Caco-2 (cell line): ENCODE measurements at regions not wholly inside any gene's neighbourhood (a gene's known extent, or its start where the extent isn't known, plus 50 kb on each side); places are given as distances from the start of the nearest gene placed in this dataset.
"Not testable (repeated sequence)": the region's sequence is repeated elsewhere in the genome, so short reads cannot be mapped to it uniquely, and the experiment has no call there.

Experiments
- BruUV-seq: library from RNA; stranded (reverse); fragments of 400-500 nt; replicated peaks from 2 replicates; lab custom pipeline; 2021; lab: Mats Ljungman, UMichigan
- CTCF ChIA-PET: fragments of 300-600 bp; sonication (Branson Sonifier 250); formaldehyde crosslinking; loops from one replicate; lab custom pipeline; 2022; ENCODE audit warnings: antibody characterized with exemption; lab: Charles Lee
- POLR2A ChIA-PET: fragments of 300-600 bp; sonication (Branson Sonifier 250); formaldehyde crosslinking; loops from one replicate; lab custom pipeline; 2022; ENCODE audit warnings: antibody characterized with exemption; lab: Charles Lee
- DNase-seq, 2 experiments: peaks; one replicate each; pipeline versions ENCODE4 v3.0.0 to v3.0.0-alpha.2; 2020 to 2022
- H3K27me3 ChIP-seq: replicated peaks from 2 replicates; pipeline ENCODE4 v1.6.0; 2011; ENCODE audit warnings: low read length; ENCODE audit not compliant: control insufficient read depth, insufficient read depth
- H3K36me3 ChIP-seq: 2 replicates; pipeline ENCODE4 v1.5.1; 2011; ENCODE audit warnings: low read length; ENCODE audit not compliant: control insufficient read depth, insufficient read depth
- H3K4me1 ChIP-seq: fragments of 250-450 bp; sonication (Bioruptor Pico); 2 replicates; pipeline ENCODE4 v1.5.1; 2020; ENCODE audit warnings: mild to moderate bottlenecking
- H3K4me3 ChIP-seq: 2 replicates; pipeline ENCODE4 v1.5.1; 2011; ENCODE audit warnings: low read depth, mild to moderate bottlenecking, control low read depth, low read length
- H3K9me3 ChIP-seq: fragments of 250-450 bp; sonication (Bioruptor Pico); 2 replicates; pipeline ENCODE4 v1.5.1; 2020; ENCODE audit warnings: mild to moderate bottlenecking, moderate library complexity
- H3K27ac Mint-ChIP-seq: one replicate; pipeline ENCODE4 v1.8.0; 2022; ENCODE audit warnings: mixed read lengths; ENCODE audit not compliant: unreplicated experiment
- H3K27me3 Mint-ChIP-seq: one replicate; pipeline ENCODE4 v1.8.0; 2022; ENCODE audit warnings: mixed read lengths; ENCODE audit not compliant: insufficient read depth, unreplicated experiment
- H3K36me3 Mint-ChIP-seq: one replicate; pipeline ENCODE4 v1.8.0; 2022; ENCODE audit warnings: mild to moderate bottlenecking, mixed read lengths; ENCODE audit not compliant: insufficient read depth, unreplicated experiment
- H3K4me1 Mint-ChIP-seq: one replicate; pipeline ENCODE4 v1.8.0; 2022; ENCODE audit warnings: low read depth, mixed read lengths; ENCODE audit not compliant: unreplicated experiment
- H3K4me3 Mint-ChIP-seq: one replicate; pipeline ENCODE4 v1.8.0; 2022; ENCODE audit warnings: mild to moderate bottlenecking, moderate library complexity, mixed read lengths; ENCODE audit not compliant: unreplicated experiment
- H3K9me3 Mint-ChIP-seq: one replicate; pipeline ENCODE4 v1.8.0; 2022; ENCODE audit warnings: mixed read lengths; ENCODE audit not compliant: unreplicated experiment
- intact Hi-C: fragments of 100-400 bp; cut with micrococcal nuclease; formaldehyde crosslinking; loops from one replicate; pipeline ENCODE4 v1.10.0; 2022; ENCODE audit not compliant: unreplicated experiment
- TF ChIP-seq, protein P1 (sequence below), 2 experiments: fragments of 200-600 bp in 1 of 2; IDR thresholded peaks; 1 replicate in 1 of 2; 2 replicates in 1 of 2; pipeline versions ENCODE4 v1.5.1 to v1.8.0; 2011 to 2022; ENCODE audit warnings: antibody characterized with exemption in 1 of 2, control low read depth in 1 of 2, inconsistent platforms in 1 of 2, low read depth in 1 of 2, low read length in 1 of 2, mild to moderate bottlenecking in 1 of 2, moderate library complexity in 1 of 2; ENCODE audit not compliant: insufficient read depth in 1 of 2, severe bottlenecking in 1 of 2, unreplicated experiment in 1 of 2

DNA sequence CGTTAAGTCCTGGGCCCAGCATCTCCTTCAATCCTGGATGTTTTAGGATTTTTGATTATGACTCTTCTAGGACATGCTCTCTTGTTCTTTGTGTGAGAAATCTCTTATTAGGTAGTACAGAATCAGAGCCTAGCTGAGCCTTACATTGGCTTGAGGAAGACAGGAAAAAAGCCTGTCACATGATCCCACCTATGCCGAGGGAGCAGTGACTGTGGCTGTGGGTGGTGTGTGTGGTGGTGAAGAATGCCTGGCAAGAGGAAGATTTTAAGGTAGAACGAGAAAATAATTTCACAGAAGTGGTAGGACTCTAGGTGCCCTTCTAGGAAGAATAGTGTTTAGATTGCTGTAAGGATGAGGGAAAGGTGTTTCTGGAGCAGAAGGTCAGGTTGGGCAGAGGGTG, 449.5 kb upstream of the PROX1 start:
- H3K4me1 ChIP-seq = no peaks in the 10 kb centered on the region
- no peaks in the 10 kb centered on the region for H3K36me3 ChIP-seq
- H3K4me3 ChIP-seq = no peak overlapping the region
- ChIA-PET POLR2A (no interaction called here), CTCF (no interaction called here)
- no peaks in the 10 kb centered on the region for H3K9me3 ChIP-seq
- intact Hi-C loops = no loop called here
- Mint-ChIP-seq H3K27ac (no peak overlapping the region), H3K36me3 (no peaks in the 10 kb centered on the region), H3K27me3 (no peaks in the 10 kb centered on the region), H3K9me3 (no peaks in the 10 kb centered on the region), H3K4me3 (no peak overlapping the region), H3K4me1 (no peaks in the 10 kb centered on the region)
- no peaks in the 10 kb centered on the region for H3K27me3 ChIP-seq
- TF ChIP-seq, protein P1, sequence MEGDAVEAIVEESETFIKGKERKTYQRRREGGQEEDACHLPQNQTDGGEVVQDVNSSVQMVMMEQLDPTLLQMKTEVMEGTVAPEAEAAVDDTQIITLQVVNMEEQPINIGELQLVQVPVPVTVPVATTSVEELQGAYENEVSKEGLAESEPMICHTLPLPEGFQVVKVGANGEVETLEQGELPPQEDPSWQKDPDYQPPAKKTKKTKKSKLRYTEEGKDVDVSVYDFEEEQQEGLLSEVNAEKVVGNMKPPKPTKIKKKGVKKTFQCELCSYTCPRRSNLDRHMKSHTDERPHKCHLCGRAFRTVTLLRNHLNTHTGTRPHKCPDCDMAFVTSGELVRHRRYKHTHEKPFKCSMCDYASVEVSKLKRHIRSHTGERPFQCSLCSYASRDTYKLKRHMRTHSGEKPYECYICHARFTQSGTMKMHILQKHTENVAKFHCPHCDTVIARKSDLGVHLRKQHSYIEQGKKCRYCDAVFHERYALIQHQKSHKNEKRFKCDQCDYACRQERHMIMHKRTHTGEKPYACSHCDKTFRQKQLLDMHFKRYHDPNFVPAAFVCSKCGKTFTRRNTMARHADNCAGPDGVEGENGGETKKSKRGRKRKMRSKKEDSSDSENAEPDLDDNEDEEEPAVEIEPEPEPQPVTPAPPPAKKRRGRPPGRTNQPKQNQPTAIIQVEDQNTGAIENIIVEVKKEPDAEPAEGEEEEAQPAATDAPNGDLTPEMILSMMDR (IDR thresholded peaks at IDR 0.05; ENCODE audit: insufficient read depth in 1 of 2, low read depth in 1 of 2, low read length in 1 of 2, severe bottlenecking in 1 of 2, unreplicated experiment in 1 of 2) = no peak
- no peak for DNase-seq
- no TSS peak for BruUV-seq

DNA sequence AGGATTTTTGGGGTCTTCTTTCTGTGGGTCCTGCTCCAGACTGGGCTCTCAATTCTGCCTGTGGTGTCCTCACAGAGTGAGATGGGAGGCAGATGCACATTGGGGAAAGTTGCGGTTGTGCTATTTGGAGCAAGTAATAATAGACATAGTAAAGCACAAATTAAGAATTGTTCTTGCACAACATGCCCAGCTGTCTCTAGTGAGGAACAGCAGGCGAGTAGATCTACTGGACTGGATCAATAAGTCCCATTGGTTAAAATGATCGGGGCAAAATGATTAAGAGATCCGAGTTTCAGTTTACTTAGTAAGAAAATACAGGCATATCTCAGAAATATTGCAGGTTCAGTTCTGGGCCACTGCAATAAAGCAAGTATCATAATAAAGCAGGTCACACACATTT, 448.3 kb upstream of the PROX1 start:
- no peaks in the 10 kb centered on the region for H3K27me3 ChIP-seq
- no peak overlapping the region for H3K4me3 ChIP-seq
- H3K4me1 Mint-ChIP-seq = no peaks in the 10 kb centered on the region
- H3K36me3 Mint-ChIP-seq = no peaks in the 10 kb centered on the region
- DNase-seq = no peak
- no peaks in the 10 kb centered on the region for H3K27me3 Mint-ChIP-seq
- no peaks in the 10 kb centered on the region for H3K9me3 Mint-ChIP-seq
- BruUV-seq = no TSS peak
- no peaks in the 10 kb centered on the region for H3K36me3 ChIP-seq
- ChIA-PET CTCF (no interaction called here), POLR2A (no interaction called here)
- no peaks in the 10 kb centered on the region for H3K9me3 ChIP-seq
- H3K27ac Mint-ChIP-seq = no peak overlapping the region
- TF ChIP-seq, protein P1 (IDR thresholded peaks at IDR 0.05; ENCODE audit: insufficient read depth in 1 of 2, low read depth in 1 of 2, low read length in 1 of 2, severe bottlenecking in 1 of 2, unreplicated experiment in 1 of 2) = no peak
- intact Hi-C loops = no loop called here
- H3K4me1 ChIP-seq = no peaks in the 10 kb centered on the region
- H3K4me3 Mint-ChIP-seq = no peak overlapping the region

- Mint-ChIP-seq H3K27me3 (no peaks in the 10 kb centered on the region), H3K36me3 (no peaks in the 10 kb centered on the region), H3K27ac (no peak overlapping the region), H3K9me3 (no peaks in the 10 kb centered on the region), H3K4me3 (no peak overlapping the region), H3K4me1 (no peaks in the 10 kb centered on the region)
- Histone ChIP-seq H3K27me3 (no peaks in the 10 kb centered on the region), H3K36me3 (no peaks in the 10 kb centered on the region), H3K4me1 (no peaks in the 10 kb centered on the region), H3K9me3 (no peaks in the 10 kb centered on the region), H3K4me3 (no peak overlapping the region)
- intact Hi-C loops = no loop called here
- DNase-seq = no peak
- TF ChIP-seq, protein P1 (IDR thresholded peaks at IDR 0.05; ENCODE audit: insufficient read depth in 1 of 2, low read depth in 1 of 2, low read length in 1 of 2, severe bottlenecking in 1 of 2, unreplicated experiment in 1 of 2) = no peak
- POLR2A ChIA-PET = no interaction called here
- BruUV-seq = no TSS peak
- CTCF ChIA-PET = no interaction called here
These were observed 446.1 kb upstream of the PROX1 start for GRCh38 chr1:213541641-213542040.

GRCh38 chr1:213545181-213545580, 442.6 kb upstream of the PROX1 start:
- BruUV-seq, H3K27ac Mint-ChIP-seq, H3K36me3 ChIP-seq, H3K27me3 Mint-ChIP-seq, H3K4me3 ChIP-seq, H3K4me3 Mint-ChIP-seq, H3K9me3 ChIP-seq, intact Hi-C loops, H3K4me1 ChIP-seq, H3K36me3 Mint-ChIP-seq, H3K9me3 Mint-ChIP-seq, DNase-seq, H3K27me3 ChIP-seq, POLR2A ChIA-PET, H3K4me1 Mint-ChIP-seq, CTCF ChIA-PET: not testable (repeated sequence)
